Midbrain (tissue), 1 donor: ENCODE measurements at regions not wholly inside any gene's neighbourhood (a gene's known extent, or its start where the extent isn't known, plus 50 kb on each side); places are given as distances from the start of the nearest gene placed in this dataset.

ENCODE experiments used
- DNase-seq: peaks from one replicate; lab custom pipeline; 2025; lab: John Stamatoyannopoulos, UW

- no peak for DNase-seq
Measured at GRCh38 chr11:70725739-70726138, 327.4 kb downstream of the CTTN start.

GRCh38 chr11:70727021-70727420 is 328.7 kb downstream of the CTTN start:
- DNase-seq, result no peak

GRCh38 chr11:70727899-70728620 is 329.7 kb downstream of the CTTN start:
- no peak for DNase-seq

GRCh38 chr11:70729949-70730348 is 331.6 kb downstream of the CTTN start:
- no peak for DNase-seq

GRCh38 chr11:70730411-70730810 is 332.1 kb downstream of the CTTN start:
- DNase-seq, result no peak

- DNase-seq, result no peak
Measured at GRCh38 chr11:70731271-70732022, 333.1 kb downstream of the CTTN start.

GRCh38 chr11:70732023-70732880 is 333.9 kb downstream of the CTTN start:
- DNase-seq, result no peak

GRCh38 chr11:70732881-70733196 is 334.5 kb downstream of the CTTN start:
- DNase-seq, result no peak

- no peak for DNase-seq
Measured at GRCh38 chr11:70733327-70734325, 335.3 kb downstream of the CTTN start.

- DNase-seq, result no peak
Measured at GRCh38 chr11:70734379-70734778, 336.1 kb downstream of the CTTN start.

- no peak for DNase-seq
Measured at GRCh38 chr11:70734911-70735310, 336.6 kb downstream of the CTTN start.

GRCh38 chr11:70735976-70736375 is 337.6 kb downstream of the CTTN start:
- DNase-seq, result no peak

GRCh38 chr11:70736461-70736860 is 338.1 kb downstream of the CTTN start:
- no peak for DNase-seq

GRCh38 chr11:70736937-70737640 is 338.8 kb downstream of the CTTN start:
- DNase-seq, result no peak

- DNase-seq, result no peak
Measured at GRCh38 chr11:70737816-70738630, 339.7 kb downstream of the CTTN start.

GRCh38 chr11:70738661-70739060 is 340.3 kb downstream of the CTTN start:
- no peak for DNase-seq

GRCh38 chr11:70739091-70739490 is 340.8 kb downstream of the CTTN start:
- no peak for DNase-seq

- peak; percentile 2 for DNase-seq
Measured at GRCh38 chr11:70739811-70740487, 341.6 kb downstream of the CTTN start.

GRCh38 chr11:70740488-70740851 is 342.1 kb downstream of the CTTN start:
- no peak for DNase-seq
